NOMO-1 (cell line): ENCODE measurements at regions not wholly inside any gene's neighbourhood (a gene's known extent, or its start where the extent isn't known, plus 50 kb on each side); places are given as distances from the start of the nearest gene placed in this dataset.
A peak's percentile ranks its signal among the peaks of the same experiment; 100 is the strongest.

Experiments used
- DNase-seq, 2 experiments: peaks; one replicate each; lab custom pipeline; 2025; ENCODE audit not compliant: unreplicated experiment in 2 of 2; lab: John Stamatoyannopoulos, UW

- no peak for DNase-seq
Observed at GRCh38 chr15:31953478-31953877, 76.8 kb upstream of the CHRNA7 start.

GRCh38 chr15:31954374-31955172, 75.7 kb upstream of the CHRNA7 start:
- DNase-seq, result no peak

- DNase-seq, result no peak
Observed at GRCh38 chr15:31955734-31956133, 74.6 kb upstream of the CHRNA7 start.

GRCh38 chr15:31957581-31957980, 72.7 kb upstream of the CHRNA7 start:
- DNase-seq, result no peak

DNA sequence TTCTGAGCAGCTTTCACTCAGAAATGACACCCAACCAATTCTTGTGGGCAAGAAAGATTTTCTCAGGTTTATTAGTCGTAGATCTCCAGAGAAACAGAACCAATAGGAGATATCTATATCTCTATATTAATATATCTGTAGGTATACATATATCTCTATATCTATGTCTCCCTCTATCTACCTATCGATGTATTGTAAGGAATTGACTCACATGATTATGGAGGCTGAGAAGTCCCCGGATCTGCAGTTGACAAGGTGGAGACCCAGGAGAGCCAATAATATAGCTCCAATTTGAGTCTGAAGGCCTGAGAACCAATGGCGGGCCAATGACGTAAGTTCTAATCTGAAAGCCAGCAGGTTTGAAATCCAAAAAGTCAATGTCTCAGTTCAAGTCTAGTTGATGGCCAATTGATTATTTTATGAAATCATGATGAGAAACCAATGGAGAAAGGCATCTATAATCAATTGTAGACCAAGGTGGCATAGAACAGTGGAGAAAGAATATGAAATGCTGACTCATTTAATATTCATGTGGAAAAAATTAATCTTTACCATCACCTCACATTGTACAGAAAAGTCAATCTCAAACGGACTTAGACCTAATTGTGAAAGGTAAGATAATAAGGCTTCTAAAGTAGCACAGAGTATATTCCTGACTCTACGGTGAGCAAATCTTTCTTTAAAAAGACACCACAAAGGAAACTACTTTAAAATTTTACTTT, 65.6 kb upstream of the CHRNA7 start:
- no peak for DNase-seq

- DNase-seq, result no peak
Observed at GRCh38 chr15:31970007-31970406, 60.3 kb upstream of the CHRNA7 start.

GRCh38 chr15:31973197-31973596, 57.1 kb upstream of the CHRNA7 start:
- DNase-seq, result no peak

DNA sequence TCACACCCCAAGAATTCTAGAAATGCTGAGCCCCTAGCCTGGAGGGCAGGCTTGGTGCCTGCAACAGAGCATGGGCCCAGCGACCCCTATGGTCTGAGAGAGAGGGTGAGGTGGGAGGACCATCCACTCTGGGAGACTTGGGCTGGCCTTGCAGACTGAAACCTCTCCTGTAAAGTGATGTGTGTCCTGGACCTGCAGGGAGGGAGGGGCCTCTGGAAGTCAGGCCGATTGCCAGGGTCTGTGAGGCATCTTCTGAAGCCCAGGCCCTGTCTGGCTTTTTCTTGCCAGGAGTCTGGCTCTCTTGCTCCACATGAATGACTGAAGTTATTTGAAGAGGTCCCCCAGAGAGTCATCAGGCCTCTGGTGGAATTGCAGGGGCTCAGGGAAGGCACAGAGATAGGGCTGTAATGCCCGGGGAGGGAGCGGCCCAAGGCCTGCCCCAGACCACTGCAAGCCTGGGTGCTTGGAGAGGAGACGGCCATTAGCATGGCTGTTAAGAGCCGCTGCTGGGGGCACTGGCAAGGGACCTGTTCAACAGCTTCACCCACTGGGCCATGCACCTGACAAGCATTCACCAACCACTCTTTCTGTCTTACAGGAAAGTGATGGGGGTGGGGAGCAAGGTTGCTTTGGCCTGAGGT, 56.0 kb upstream of the CHRNA7 start:
- no peak for DNase-seq

DNA sequence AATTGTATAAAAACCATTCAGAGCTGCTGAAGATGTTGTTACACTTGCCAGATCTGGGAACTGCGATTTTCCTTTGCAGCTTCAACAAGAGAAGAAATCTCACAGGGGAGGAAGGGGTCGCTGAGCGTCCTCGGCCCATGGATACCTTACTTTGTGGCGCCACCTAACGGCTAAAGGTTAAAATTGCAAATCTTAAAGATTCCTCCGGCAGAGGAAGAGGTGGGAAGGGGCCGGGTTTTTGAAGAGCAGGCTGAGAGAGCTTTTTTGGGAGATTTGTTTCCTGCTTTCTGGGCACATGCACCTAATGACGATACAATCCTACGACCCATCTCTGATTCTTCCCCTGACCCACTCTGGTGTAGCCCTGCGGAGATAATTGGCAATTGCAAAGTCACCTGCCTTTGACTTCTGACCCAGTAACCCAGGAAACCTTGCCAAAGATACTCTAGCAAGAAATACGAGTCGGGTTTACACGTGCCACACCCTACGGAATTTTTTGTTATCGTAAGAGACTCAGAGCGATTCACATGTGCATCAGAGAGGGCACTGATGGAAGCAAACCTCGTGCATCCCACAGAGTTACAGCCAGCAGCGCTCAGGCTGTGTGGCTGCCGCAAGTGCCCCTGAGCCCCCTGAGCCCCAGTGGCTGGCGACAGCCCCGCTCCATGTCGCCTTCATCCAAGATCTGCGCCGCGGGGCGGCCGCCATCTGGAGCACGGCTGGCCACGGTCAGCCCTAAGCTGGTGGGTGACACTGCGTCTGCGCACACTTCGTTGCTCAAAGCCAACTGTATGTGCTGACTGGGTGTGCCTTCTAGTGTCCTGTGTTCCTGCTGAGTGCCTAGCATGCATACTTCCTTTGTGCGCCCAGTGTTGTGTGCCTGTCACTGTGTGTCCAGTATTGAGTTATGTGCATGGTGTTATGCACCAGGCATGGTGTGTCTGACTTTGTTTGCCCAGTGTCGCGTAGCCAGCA, 55.2 kb upstream of the CHRNA7 start:
- peak; percentile 20 to 30 for DNase-seq

DNA sequence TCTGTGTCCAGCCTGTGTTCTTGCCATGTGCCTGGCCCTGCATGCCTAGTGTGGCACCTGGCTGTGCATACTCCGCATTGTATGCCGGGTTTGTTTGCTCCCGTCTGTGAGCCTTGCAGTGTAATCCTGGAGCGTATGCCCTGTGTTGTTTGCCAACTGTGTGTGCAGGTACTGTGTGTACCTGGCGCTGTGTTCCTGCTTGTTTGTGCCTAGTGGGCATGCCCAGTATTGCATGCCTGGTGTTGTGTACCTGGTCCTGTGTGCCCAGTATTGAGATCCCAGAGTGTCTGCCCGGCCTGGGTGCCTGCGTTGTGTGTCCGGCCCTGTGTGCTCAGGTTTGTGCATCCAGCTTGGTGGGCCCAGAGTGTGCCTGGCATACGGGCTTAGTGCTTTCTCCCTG, 54.5 kb upstream of the CHRNA7 start:
- no peak for DNase-seq

DNA sequence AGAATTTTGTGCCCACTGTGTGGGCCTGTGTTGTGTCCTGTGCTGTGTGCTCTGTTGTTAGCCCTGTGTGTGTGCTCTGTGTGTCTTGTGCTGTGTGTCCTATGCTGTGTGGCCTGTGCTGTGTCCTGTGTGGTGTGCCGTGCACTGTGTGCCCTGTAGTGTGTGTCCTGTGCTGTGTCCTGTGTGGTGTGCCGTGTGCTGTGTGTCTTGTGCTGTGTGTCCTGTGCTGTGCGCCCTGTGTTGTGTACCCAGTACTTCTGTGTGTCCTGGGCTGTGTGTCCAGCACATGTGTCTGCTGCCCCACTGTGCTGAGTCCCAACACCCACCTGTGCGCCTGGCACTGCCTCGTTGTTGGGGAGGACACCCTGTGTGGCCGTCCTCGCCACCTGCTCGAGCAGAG, 53.2 kb upstream of the CHRNA7 start:
- no peak for DNase-seq

- peak; percentile 22 to 37 for DNase-seq
Observed at GRCh38 chr15:31977812-31978661, 52.3 kb upstream of the CHRNA7 start.
